Smooth muscle cell (in vitro differentiated cells): ENCODE measurements at regions not wholly inside any gene's neighbourhood (a gene's known extent, or its start where the extent isn't known, plus 50 kb on each side); places are given as distances from the start of the nearest gene placed in this dataset.

ENCODE experiments used
- DNase-seq: peaks from one replicate; lab custom pipeline; 2025; ENCODE audit not compliant: unreplicated experiment; lab: John Stamatoyannopoulos, UW
- H2AFZ ChIP-seq: fragments of 200-600 bp; sonication (generic); 2 replicates; pipeline ENCODE4 v1.6.0; 2016; ENCODE audit warnings: antibody characterized with exemption, low read depth, mild to moderate bottlenecking
- H3F3A ChIP-seq: fragments of 200-600 bp; sonication (generic); 2 replicates; pipeline ENCODE4 v1.6.0; 2017; ENCODE audit warnings: antibody characterized with exemption, low read depth
- H3K27ac ChIP-seq: fragments of 200-600 bp; sonication (generic); 2 replicates; pipeline ENCODE4 v1.5.1; 2016; ENCODE audit warnings: low read depth, mild to moderate bottlenecking
- H3K27me3 ChIP-seq: fragments of 200-600 bp; sonication (generic); 2 replicates; pipeline ENCODE4 v1.6.1; 2016; ENCODE audit warnings: low read depth, mild to moderate bottlenecking
- H3K36me3 ChIP-seq: fragments of 200-600 bp; sonication (generic); 2 replicates; pipeline ENCODE4 v1.5.1; 2016; ENCODE audit warnings: low read depth
- H3K4me1 ChIP-seq: fragments of 200-600 bp; sonication (generic); 2 replicates; pipeline ENCODE4 v1.5.1; 2016; ENCODE audit warnings: low read depth
- H3K4me2 ChIP-seq: fragments of 200-600 bp; sonication (generic); 2 replicates; pipeline ENCODE4 v1.6.0; 2016; ENCODE audit warnings: mild to moderate bottlenecking
- H3K4me3 ChIP-seq: fragments of 200-600 bp; sonication (generic); 2 replicates; pipeline ENCODE4 v1.5.1; 2016; ENCODE audit warnings: mild to moderate bottlenecking
- H3K79me2 ChIP-seq: fragments of 200-600 bp; sonication (generic); 2 replicates; pipeline ENCODE4 v1.6.0; 2016; ENCODE audit warnings: low read depth, mild to moderate bottlenecking
- H3K9ac ChIP-seq: fragments of 200-600 bp; sonication (generic); 2 replicates; pipeline ENCODE4 v1.6.0; 2016; ENCODE audit warnings: low read depth
- H3K9me3 ChIP-seq: fragments of 200-600 bp; sonication (generic); replicated peaks from 2 replicates; pipeline ENCODE4 v1.5.1; 2016; ENCODE audit warnings: low read depth
- H4K20me1 ChIP-seq: fragments of 200-600 bp; sonication (generic); 2 replicates; pipeline ENCODE4 v1.6.0; 2016; ENCODE audit warnings: low read depth
- WGBS: methylation state at CpG from one replicate; pipeline ENCODE4 v1.1.7; 2016; ENCODE audit warnings: low lambda C conversion rate; 5-methylcytosine and 5-hydroxymethylcytosine counted together
- TF ChIP-seq, protein P1 (sequence below): fragments of 200-600 bp; sonication (generic); IDR thresholded peaks from 2 replicates; pipeline ENCODE4 v1.5.1; 2017; ENCODE audit warnings: borderline replicate concordance, mild to moderate bottlenecking, antibody characterized with exemption; ENCODE audit not compliant: insufficient read depth, poor library complexity, severe bottlenecking

GRCh38 chr6:917939-918338 lies 225.0 kb upstream of the EXOC2 start:
- Histone ChIP-seq H3K4me3 (no peak overlapping the region), H2AFZ (no peak overlapping the region), H3K4me1 (no peaks in the 10 kb centered on the region), H3K79me2 (no peaks in the 10 kb centered on the region), H3K27me3 (no peaks in the 10 kb centered on the region), H3K4me2 (no peak overlapping the region), H3K36me3 (no peaks in the 10 kb centered on the region), H3K9ac (no peak overlapping the region), H3F3A (no peaks in the 10 kb centered on the region), H3K9me3 (peaks cover 3% of the 10 kb centered on the region), H4K20me1 (no peaks in the 10 kb centered on the region), H3K27ac (no peak overlapping the region)
- DNase-seq, result no peak
- WGBS, result 75% methylated on average over 3 of the region's 3 CpGs
- TF ChIP-seq, protein P1, sequence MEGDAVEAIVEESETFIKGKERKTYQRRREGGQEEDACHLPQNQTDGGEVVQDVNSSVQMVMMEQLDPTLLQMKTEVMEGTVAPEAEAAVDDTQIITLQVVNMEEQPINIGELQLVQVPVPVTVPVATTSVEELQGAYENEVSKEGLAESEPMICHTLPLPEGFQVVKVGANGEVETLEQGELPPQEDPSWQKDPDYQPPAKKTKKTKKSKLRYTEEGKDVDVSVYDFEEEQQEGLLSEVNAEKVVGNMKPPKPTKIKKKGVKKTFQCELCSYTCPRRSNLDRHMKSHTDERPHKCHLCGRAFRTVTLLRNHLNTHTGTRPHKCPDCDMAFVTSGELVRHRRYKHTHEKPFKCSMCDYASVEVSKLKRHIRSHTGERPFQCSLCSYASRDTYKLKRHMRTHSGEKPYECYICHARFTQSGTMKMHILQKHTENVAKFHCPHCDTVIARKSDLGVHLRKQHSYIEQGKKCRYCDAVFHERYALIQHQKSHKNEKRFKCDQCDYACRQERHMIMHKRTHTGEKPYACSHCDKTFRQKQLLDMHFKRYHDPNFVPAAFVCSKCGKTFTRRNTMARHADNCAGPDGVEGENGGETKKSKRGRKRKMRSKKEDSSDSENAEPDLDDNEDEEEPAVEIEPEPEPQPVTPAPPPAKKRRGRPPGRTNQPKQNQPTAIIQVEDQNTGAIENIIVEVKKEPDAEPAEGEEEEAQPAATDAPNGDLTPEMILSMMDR, result no peak

DNA sequence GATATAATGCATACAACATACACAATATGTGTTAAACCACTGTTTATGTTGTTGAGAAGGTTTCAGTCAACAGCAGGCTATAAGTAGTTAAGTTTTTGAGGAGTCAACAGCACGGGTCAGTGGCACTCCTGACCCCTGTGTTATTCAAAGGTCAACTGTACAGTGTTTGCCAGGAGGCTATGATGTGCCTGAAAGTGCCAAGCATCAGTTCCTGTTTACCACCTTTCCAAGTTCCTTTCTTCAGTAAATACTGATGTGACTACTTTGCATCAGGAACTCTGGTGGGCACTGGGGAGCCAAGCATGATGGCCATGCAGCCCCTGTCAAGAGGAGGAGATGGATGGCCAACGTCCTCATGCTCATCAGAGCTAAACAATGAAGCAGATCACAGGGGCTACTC lies 224.4 kb upstream of the EXOC2 start:
- Histone ChIP-seq H3K4me2 (no peak overlapping the region), H3K27me3 (no peaks in the 10 kb centered on the region), H3K9me3 (peaks cover 3% of the 10 kb centered on the region), H3K9ac (no peak overlapping the region), H3K4me1 (no peaks in the 10 kb centered on the region), H3K27ac (no peak overlapping the region), H3K36me3 (no peaks in the 10 kb centered on the region), H3F3A (no peaks in the 10 kb centered on the region), H3K79me2 (no peaks in the 10 kb centered on the region), H4K20me1 (no peaks in the 10 kb centered on the region), H2AFZ (no peak overlapping the region), H3K4me3 (no peak overlapping the region)
- no peak for DNase-seq
- 66% methylated on average over 2 of the region's 2 CpGs for WGBS
- TF ChIP-seq, protein P1, result no peak

GRCh38 chr6:916131-916530 lies 223.2 kb upstream of the EXOC2 start:
- no peaks in the 10 kb centered on the region for H3K36me3 ChIP-seq
- 96% methylated on average over 8 of the region's 8 CpGs for WGBS

More at GRCh38 chr6:916131-916530, 223.2 kb upstream of the EXOC2 start:
- DNase-seq, result no peak
- no peak overlapping the region for H3K4me3 ChIP-seq
- H3K27me3 ChIP-seq, result no peaks in the 10 kb centered on the region
- no peaks in the 10 kb centered on the region for H4K20me1 ChIP-seq
- no peak overlapping the region for H3K27ac ChIP-seq
- H3K4me1 ChIP-seq, result no peaks in the 10 kb centered on the region
- peaks cover 1% of the 10 kb centered on the region for H3K9me3 ChIP-seq
- no peak overlapping the region for H3K9ac ChIP-seq
- TF ChIP-seq, protein P1, result no peak
- H3K79me2 ChIP-seq, result no peaks in the 10 kb centered on the region
- H3F3A ChIP-seq, result no peaks in the 10 kb centered on the region
- H3K4me2 ChIP-seq, result no peak overlapping the region
- no peak overlapping the region for H2AFZ ChIP-seq
